Gastroesophageal sphincter (tissue), 3 donors: ENCODE measurements at regions not wholly inside any gene's neighbourhood (a gene's known extent, or its start where the extent isn't known, plus 50 kb on each side); places are given as distances from the start of the nearest gene placed in this dataset.

Experiments used
- CTCF ChIP-seq, 4 experiments: fragments of 200-600 bp in 2 of 4; fragments of 450-650 bp in 2 of 4; sonication (generic) in 1 of 4; IDR thresholded peaks; one replicate each; pipeline ENCODE4 v1.5.1; 2017 to 2019; ENCODE audit warnings: antibody characterized with exemption in 4 of 4, mild to moderate bottlenecking in 2 of 4, moderate library complexity in 2 of 4
- EP300 ChIP-seq: sonication (generic); formaldehyde crosslinking; IDR thresholded peaks from one replicate; pipeline ENCODE4 v1.6.1; 2017; ENCODE audit warnings: antibody characterized with exemption, mild to moderate bottlenecking
- POLR2A ChIP-seq, 2 donors: fragments of 450-650 bp; IDR thresholded peaks; one replicate each; pipeline ENCODE4 v1.6.1; 2017; ENCODE audit warnings: antibody characterized with exemption in 2 of 2, mild to moderate bottlenecking in 2 of 2, moderate library complexity in 1 of 2
- POLR2AphosphoS5 ChIP-seq: sonication (generic); formaldehyde crosslinking; IDR thresholded peaks from one replicate; pipeline ENCODE4 v1.6.1; 2017; ENCODE audit warnings: antibody characterized with exemption

GRCh38 chr3:109804697-109805096 lies 467.4 kb upstream of the DPPA4 start:
- TF ChIP-seq EP300 (no peak), CTCF (IDR thresholded peaks at IDR 0.05) (no peak), POLR2A (IDR thresholded peaks at IDR 0.05) (no peak), POLR2AphosphoS5 (no peak)
